SK-N-SH (cell line): ENCODE measurements at regions not wholly inside any gene's neighbourhood (a gene's known extent, or its start where the extent isn't known, plus 50 kb on each side); places are given as distances from the start of the nearest gene placed in this dataset.

Experiments
- CTCF ChIA-PET: fragments of 300-600, 350-600 bp; formaldehyde crosslinking; extraction: SDS; loops from one replicate; lab custom pipeline; 2021; lab: Yijun Ruan, JAX
- POLR2A ChIA-PET: fragments of 350-600 bp; sonication (Branson Sonifier 250); formaldehyde crosslinking; extraction: SDS; loops from one replicate; lab custom pipeline; 2020; ENCODE audit warnings: antibody characterized with exemption, inconsistent platforms; lab: Yijun Ruan, JAX
- DNase-seq: peaks from one replicate; pipeline ENCODE4 v3.0.0; 2012
- H2AFZ ChIP-seq: fragments of 200-600 bp; sonication (generic); 2 replicates; pipeline ENCODE4 v1.8.1; 2016; ENCODE audit warnings: antibody characterized with exemption, mild to moderate bottlenecking, low read depth
- H3F3A ChIP-seq: fragments of 200-600 bp; sonication (generic); replicated peaks from 2 replicates; pipeline ENCODE3; 2016; ENCODE audit warnings: antibody characterized with exemption, mild to moderate bottlenecking; ENCODE audit not compliant: insufficient read depth
- H3K27ac ChIP-seq, 2 experiments: fragments of 200-500 bp in 1 of 2; fragments of 200-600 bp in 1 of 2; sonication (Bioruptor generic) in 1 of 2; sonication (generic), shearing (Covaris generic) in 1 of 2; 2 replicates each; pipeline versions ENCODE4 v1.5.1 to v1.6.1; 2014 to 2016; ENCODE audit warnings: low read depth in 2 of 2, inconsistent platforms in 1 of 2, low read length in 1 of 2, mild to moderate bottlenecking in 1 of 2, mixed read lengths in 1 of 2
- H3K27me3 ChIP-seq: fragments of 200-600 bp; sonication (generic), shearing (Covaris generic); 2 replicates; pipeline ENCODE4 v1.6.1; 2016; ENCODE audit warnings: mixed run types; ENCODE audit not compliant: insufficient read depth
- H3K36me3 ChIP-seq, 2 experiments: fragments of 200-500 bp in 1 of 2; fragments of 200-600 bp in 1 of 2; sonication (Bioruptor generic) in 1 of 2; sonication (generic) in 1 of 2; replicated peaks in 1 of 2; 2 replicates each; pipeline versions ENCODE3 to v1.5.1; 2014 to 2016; ENCODE audit warnings: low read length in 1 of 2, mild to moderate bottlenecking in 1 of 2; ENCODE audit not compliant: insufficient read depth in 2 of 2, control insufficient read depth in 1 of 2
- H3K4me1 ChIP-seq, 2 experiments: fragments of 200-500 bp in 1 of 2; fragments of 200-600 bp in 1 of 2; sonication (Bioruptor generic) in 1 of 2; sonication (generic), shearing (Covaris generic) in 1 of 2; 2 replicates each; pipeline versions ENCODE4 v1.5.1 to v1.6.1; 2014 to 2016; ENCODE audit warnings: low read depth in 1 of 2, low read length in 1 of 2, mixed run types in 1 of 2; ENCODE audit not compliant: insufficient read depth in 2 of 2, control insufficient read depth in 1 of 2
- H3K4me2 ChIP-seq: fragments of 200-600 bp; sonication (generic), shearing (Covaris generic); 2 replicates; pipeline ENCODE4 v1.6.1; 2017; ENCODE audit warnings: mixed run types
- H3K4me3 ChIP-seq, 2 experiments: fragments of 200-500 bp in 1 of 2; fragments of 200-600 bp in 1 of 2; sonication (Bioruptor generic) in 1 of 2; sonication (generic), shearing (Covaris generic) in 1 of 2; 2 replicates each; pipeline versions ENCODE4 v1.5.1 to v1.8.1; 2014 to 2016; ENCODE audit warnings: low read depth in 2 of 2, inconsistent platforms in 1 of 2, low read length in 1 of 2, mild to moderate bottlenecking in 1 of 2, mixed read lengths in 1 of 2, moderate library complexity in 1 of 2
- H3K79me2 ChIP-seq: fragments of 200-600 bp; sonication (generic); 2 replicates; pipeline ENCODE4 v1.8.1; 2017; ENCODE audit warnings: mild to moderate bottlenecking; ENCODE audit not compliant: insufficient read depth
- H3K9ac ChIP-seq: fragments of 200-600 bp; sonication (generic); 2 replicates; pipeline ENCODE4 v1.6.1; 2017; ENCODE audit warnings: mixed run types
- H3K9me2 ChIP-seq: fragments of 200-600 bp; sonication (generic); 2 replicates; pipeline ENCODE4 v1.6.1; 2017; ENCODE audit warnings: mixed run types
- H3K9me3 ChIP-seq: fragments of 200-600 bp; sonication (generic); 2 replicates; pipeline ENCODE4 v1.6.1; 2017; ENCODE audit warnings: mixed run types, mild to moderate bottlenecking, moderate library complexity
- H4K20me1 ChIP-seq: fragments of 200-600 bp; sonication (generic); 2 replicates; pipeline ENCODE4 v1.6.1; 2017; ENCODE audit warnings: mild to moderate bottlenecking, mixed run types; ENCODE audit not compliant: insufficient read depth
- FOSL2 ChIP-seq: IDR thresholded peaks from 2 replicates; pipeline ENCODE4 v1.4.0; 2012; ENCODE audit warnings: low read depth, mild to moderate bottlenecking, moderate library complexity, borderline replicate concordance
- FOXJ3 ChIP-seq: sonication (generic); formaldehyde crosslinking; IDR thresholded peaks from 2 replicates; pipeline ENCODE4 v1.5.1; 2020; ENCODE audit warnings: mild to moderate bottlenecking, missing genetic modification reagents
- GATA2 ChIP-seq: sonication (generic); formaldehyde crosslinking; IDR thresholded peaks from 2 replicates; pipeline ENCODE4 v1.5.0; 2020; ENCODE audit warnings: mild to moderate bottlenecking, missing genetic modification reagents
- PBX3 ChIP-seq: IDR thresholded peaks from 2 replicates; pipeline ENCODE4; 2012
- RAD21 ChIP-seq: IDR thresholded peaks from 2 replicates; pipeline ENCODE4 v1.6.1; 2012; ENCODE audit warnings: mild to moderate bottlenecking, low read length
- SMC3 ChIP-seq: IDR thresholded peaks from 2 replicates; pipeline ENCODE4 v1.6.1; 2012; ENCODE audit warnings: low read depth, low read length, improper control_type of control experiment
- TEAD4 ChIP-seq: IDR thresholded peaks from 2 replicates; pipeline ENCODE4 v1.4.0; 2012; ENCODE audit warnings: mild to moderate bottlenecking, borderline replicate concordance; ENCODE audit not compliant: insufficient read depth
- WGBS: methylation state at CpG from one replicate; pipeline ENCODE4 v1.1.6; 2017; ENCODE audit warnings: low lambda C conversion rate; 5-methylcytosine and 5-hydroxymethylcytosine counted together
- TF ChIP-seq, protein P1 (sequence below): fragments of 150-350 bp; IDR thresholded peaks from 2 replicates; pipeline ENCODE4 v1.6.1; 2017; ENCODE audit warnings: antibody characterized with exemption, low read length, low read depth, borderline replicate concordance
- TF ChIP-seq, protein P2 (sequence below): IDR thresholded peaks from 2 replicates; pipeline ENCODE4 v1.6.1; 2012; ENCODE audit warnings: mild to moderate bottlenecking, low read depth, low read length, moderate library complexity

GRCh38 chr13:44149821-44150220 is 223.8 kb upstream of the SERP2 start:
- Histone ChIP-seq H3K9ac (no peak overlapping the region), H3K36me3 (no peaks in the 10 kb centered on the region), H3K4me2 (no peak overlapping the region), H3K9me2 (no peaks in the 10 kb centered on the region), H3K27me3 (no peaks in the 10 kb centered on the region), H4K20me1 (no peaks in the 10 kb centered on the region), H3K4me1 (peaks cover 0 to 5% of the 10 kb centered on the region in 2 experiments; a peak in 2 of 4 replicates), H3F3A (no peaks in the 10 kb centered on the region), H3K79me2 (no peaks in the 10 kb centered on the region), H2AFZ (no peak overlapping the region), H3K4me3 (no peak overlapping the region), H3K27ac (no peak overlapping the region), H3K9me3 (no peaks in the 10 kb centered on the region)
- CTCF ChIA-PET = no interaction called here
- POLR2A ChIA-PET = no interaction called here
- peak; percentile 11 for DNase-seq
- no peak for TF ChIP-seq TEAD4
- peak; percentile 11; the same call in 1 of the 2 replicates for TF ChIP-seq GATA2 (CRISPR knock-in tag)
- 88% methylated on average over 4 of the region's 4 CpGs for WGBS

DNA sequence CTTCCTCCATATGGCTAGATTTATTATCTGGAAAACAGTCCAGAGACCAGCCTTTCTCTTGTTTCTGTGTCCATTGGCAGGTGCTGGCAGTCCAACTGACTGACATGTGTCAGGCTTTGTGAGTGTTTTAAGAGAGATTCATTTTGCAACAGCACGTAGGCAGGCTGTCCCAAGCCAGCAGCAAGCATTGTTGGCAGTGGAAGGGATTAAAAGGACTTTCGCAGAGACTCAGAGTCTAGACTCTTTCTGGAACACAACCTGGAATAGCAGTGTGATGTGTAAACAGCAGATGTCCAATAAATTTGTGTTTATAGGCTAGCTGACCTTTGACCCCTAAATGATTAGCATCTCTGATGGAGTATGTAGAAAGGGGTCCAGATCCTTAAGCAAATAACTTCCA is 222.2 kb upstream of the SERP2 start:
- Histone ChIP-seq H3K4me3 (no peak overlapping the region), H3K9ac (no peak overlapping the region), H3K4me2 (no peak overlapping the region), H3F3A (no peaks in the 10 kb centered on the region), H3K27me3 (no peaks in the 10 kb centered on the region), H3K4me1 (peaks cover 0 to 5% of the 10 kb centered on the region in 2 experiments; a peak in 2 of 4 replicates), H3K36me3 (no peaks in the 10 kb centered on the region), H2AFZ (no peak overlapping the region), H4K20me1 (no peaks in the 10 kb centered on the region), H3K27ac (peak overlapping the region in 1 of 2 experiments; percentile 6; a peak in 1 of 4 replicates), H3K79me2 (no peaks in the 10 kb centered on the region), H3K9me2 (no peaks in the 10 kb centered on the region), H3K9me3 (no peaks in the 10 kb centered on the region)
- TF ChIP-seq SMC3 = no peak
- TF ChIP-seq, protein P1, sequence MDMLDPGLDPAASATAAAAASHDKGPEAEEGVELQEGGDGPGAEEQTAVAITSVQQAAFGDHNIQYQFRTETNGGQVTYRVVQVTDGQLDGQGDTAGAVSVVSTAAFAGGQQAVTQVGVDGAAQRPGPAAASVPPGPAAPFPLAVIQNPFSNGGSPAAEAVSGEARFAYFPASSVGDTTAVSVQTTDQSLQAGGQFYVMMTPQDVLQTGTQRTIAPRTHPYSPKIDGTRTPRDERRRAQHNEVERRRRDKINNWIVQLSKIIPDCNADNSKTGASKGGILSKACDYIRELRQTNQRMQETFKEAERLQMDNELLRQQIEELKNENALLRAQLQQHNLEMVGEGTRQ = no peak
- TF ChIP-seq RAD21 = no peak
- no peak for TF ChIP-seq FOXJ3 (CRISPR knock-in tag)
- no peak for TF ChIP-seq FOSL2
- TF ChIP-seq, protein P2, sequence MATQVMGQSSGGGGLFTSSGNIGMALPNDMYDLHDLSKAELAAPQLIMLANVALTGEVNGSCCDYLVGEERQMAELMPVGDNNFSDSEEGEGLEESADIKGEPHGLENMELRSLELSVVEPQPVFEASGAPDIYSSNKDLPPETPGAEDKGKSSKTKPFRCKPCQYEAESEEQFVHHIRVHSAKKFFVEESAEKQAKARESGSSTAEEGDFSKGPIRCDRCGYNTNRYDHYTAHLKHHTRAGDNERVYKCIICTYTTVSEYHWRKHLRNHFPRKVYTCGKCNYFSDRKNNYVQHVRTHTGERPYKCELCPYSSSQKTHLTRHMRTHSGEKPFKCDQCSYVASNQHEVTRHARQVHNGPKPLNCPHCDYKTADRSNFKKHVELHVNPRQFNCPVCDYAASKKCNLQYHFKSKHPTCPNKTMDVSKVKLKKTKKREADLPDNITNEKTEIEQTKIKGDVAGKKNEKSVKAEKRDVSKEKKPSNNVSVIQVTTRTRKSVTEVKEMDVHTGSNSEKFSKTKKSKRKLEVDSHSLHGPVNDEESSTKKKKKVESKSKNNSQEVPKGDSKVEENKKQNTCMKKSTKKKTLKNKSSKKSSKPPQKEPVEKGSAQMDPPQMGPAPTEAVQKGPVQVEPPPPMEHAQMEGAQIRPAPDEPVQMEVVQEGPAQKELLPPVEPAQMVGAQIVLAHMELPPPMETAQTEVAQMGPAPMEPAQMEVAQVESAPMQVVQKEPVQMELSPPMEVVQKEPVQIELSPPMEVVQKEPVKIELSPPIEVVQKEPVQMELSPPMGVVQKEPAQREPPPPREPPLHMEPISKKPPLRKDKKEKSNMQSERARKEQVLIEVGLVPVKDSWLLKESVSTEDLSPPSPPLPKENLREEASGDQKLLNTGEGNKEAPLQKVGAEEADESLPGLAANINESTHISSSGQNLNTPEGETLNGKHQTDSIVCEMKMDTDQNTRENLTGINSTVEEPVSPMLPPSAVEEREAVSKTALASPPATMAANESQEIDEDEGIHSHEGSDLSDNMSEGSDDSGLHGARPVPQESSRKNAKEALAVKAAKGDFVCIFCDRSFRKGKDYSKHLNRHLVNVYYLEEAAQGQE = no peak
- TF ChIP-seq PBX3 = no peak
- ChIA-PET CTCF (no interaction called here), POLR2A (no interaction called here)
- WGBS = 97% methylated on average over 2 of the region's 2 CpGs
- no peak for DNase-seq
